ENCODE measurements at regions not wholly inside any gene's neighbourhood (a gene's known extent, or its start where the extent isn't known, plus 50 kb on each side); places are given as distances from the start of the nearest gene placed in this dataset.

DNA sequence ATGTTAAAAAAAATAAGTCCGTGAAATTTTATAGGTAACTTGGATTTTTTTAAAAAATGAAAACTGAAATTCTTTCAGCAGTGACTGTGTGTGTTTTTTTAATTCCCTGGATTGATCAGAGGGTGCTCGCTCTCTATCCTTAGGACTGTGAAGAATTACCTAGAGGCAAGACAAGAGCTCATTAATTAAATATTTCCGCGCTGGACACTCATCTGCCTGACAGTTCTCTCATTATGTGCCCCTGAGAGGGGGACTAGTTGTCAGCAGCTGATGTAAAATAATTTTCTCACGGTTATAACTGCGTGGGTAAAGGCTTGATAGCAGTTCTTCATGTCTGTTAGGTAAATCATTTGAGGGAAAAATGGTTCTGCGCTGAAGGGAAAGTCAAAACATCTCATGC, 101.3 kb downstream of the PTCSC3 start (continued):
- TF ChIP-seq SRSF7 (optimal IDR thresholded peaks at IDR 0.05; ENCODE audit: low read depth, low read length): no peak
- TF ChIP-seq ASH1L (IDR thresholded peaks at IDR 0.05; ENCODE audit: borderline replicate concordance, low read depth, partially characterized antibody): no peak
- no peak for TF ChIP-seq RBM22 (IDR thresholded peaks at IDR 0.05; ENCODE audit: low read depth, low read length, poor library complexity, severe bottlenecking)
- TF ChIP-seq, protein P1, sequence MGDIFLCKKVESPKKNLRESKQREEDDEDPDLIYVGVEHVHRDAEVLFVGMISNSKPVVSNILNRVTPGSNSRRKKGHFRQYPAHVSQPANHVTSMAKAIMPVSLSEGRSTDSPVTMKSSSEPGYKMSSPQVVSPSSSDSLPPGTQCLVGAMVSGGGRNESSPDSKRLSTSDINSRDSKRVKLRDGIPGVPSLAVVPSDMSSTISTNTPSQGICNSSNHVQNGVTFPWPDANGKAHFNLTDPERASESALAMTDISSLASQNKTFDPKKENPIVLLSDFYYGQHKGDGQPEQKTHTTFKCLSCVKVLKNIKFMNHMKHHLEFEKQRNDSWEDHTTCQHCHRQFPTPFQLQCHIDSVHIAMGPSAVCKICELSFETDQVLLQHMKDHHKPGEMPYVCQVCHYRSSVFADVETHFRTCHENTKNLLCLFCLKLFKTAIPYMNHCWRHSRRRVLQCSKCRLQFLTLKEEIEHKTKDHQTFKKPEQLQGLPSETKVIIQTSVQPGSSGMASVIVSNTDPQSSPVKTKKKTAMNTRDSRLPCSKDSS (IDR thresholded peaks at IDR 0.05; ENCODE audit: low read depth, partially characterized antibody): no peak
- no peak for TF ChIP-seq RERE (CRISPR knock-in tag; IDR thresholded peaks at IDR 0.05; ENCODE audit: borderline replicate concordance)
- TF ChIP-seq SLC30A9 (CRISPR knock-in tag; IDR thresholded peaks at IDR 0.05): no peak
- TF ChIP-seq HMGN3 (IDR thresholded peaks at IDR 0.05; ENCODE audit: borderline replicate concordance, extremely low read depth, insufficient read length, low read depth, low read length): no peak

Data from K562 (cell line).